GM12874 (cell line): ENCODE measurements at regions not wholly inside any gene's neighbourhood (a gene's known extent, or its start where the extent isn't known, plus 50 kb on each side); places are given as distances from the start of the nearest gene placed in this dataset.

Experiments
- CTCF ChIP-seq: IDR thresholded peaks from 2 replicates; pipeline ENCODE4 v1.5.1; 2011; ENCODE audit warnings: low read depth, mild to moderate bottlenecking, control low read depth, low read length, moderate library complexity; ENCODE audit not compliant: insufficient read depth

GRCh38 chr6:166693880-166694279 lies 66.8 kb upstream of the RPS6KA2 start:
- TF ChIP-seq CTCF: no peak

- TF ChIP-seq CTCF: no peak
These were observed 65.8 kb upstream of the RPS6KA2 start for GRCh38 chr6:166692723-166693302.

- TF ChIP-seq CTCF: no peak
These were observed 64.7 kb upstream of the RPS6KA2 start for GRCh38 chr6:166691746-166692145.

GRCh38 chr6:166691199-166691598 lies 64.1 kb upstream of the RPS6KA2 start:
- no peak for TF ChIP-seq CTCF

- no peak for TF ChIP-seq CTCF
These were observed 62.6 kb upstream of the RPS6KA2 start for GRCh38 chr6:166689687-166690086.

GRCh38 chr6:166688901-166689300 lies 61.9 kb upstream of the RPS6KA2 start:
- TF ChIP-seq CTCF: no peak

- TF ChIP-seq CTCF: no peak
These were observed 60.8 kb upstream of the RPS6KA2 start for GRCh38 chr6:166687879-166688205.
